ENCODE measurements at regions not wholly inside any gene's neighbourhood (a gene's known extent, or its start where the extent isn't known, plus 50 kb on each side); places are given as distances from the start of the nearest gene placed in this dataset.

DNA sequence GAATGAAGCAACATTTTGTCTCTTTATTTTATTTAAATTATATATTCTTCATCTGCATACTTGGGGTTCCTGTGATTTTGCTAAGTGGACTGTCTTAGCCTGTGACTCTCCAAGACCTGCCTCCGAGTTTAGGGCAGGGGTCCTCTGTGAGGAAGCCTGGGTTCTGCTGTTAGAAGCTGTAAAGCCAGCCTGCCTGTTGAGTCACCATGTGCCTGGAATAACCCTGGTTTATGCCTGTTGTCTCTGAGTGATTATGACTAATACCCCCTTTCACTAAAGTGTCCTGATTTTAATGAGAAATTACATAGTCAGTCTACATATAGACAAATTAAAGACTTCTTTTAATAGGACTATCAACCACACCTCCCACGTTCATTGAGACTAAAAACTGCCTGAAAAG, 369.1 kb downstream of the ZNF521 start:
- no peaks in the 10 kb centered on the region for H3K9me3 ChIP-seq (replicated peaks in 1 of 2; ENCODE audit: control insufficient read depth in 1 of 2, insufficient read depth in 1 of 2, low read length in 2 of 2)
- no peaks in the 10 kb centered on the region for H4K20me1 ChIP-seq (ENCODE audit: insufficient read depth, low read length)
- no peak overlapping the region for H2AFZ ChIP-seq (ENCODE audit: insufficient read depth, low read depth, low read length, poor library complexity, severe bottlenecking)
- Mint-ChIP-seq H3K9me3 (peaks cover 0 to 2% (median 0%) of the 10 kb centered on the region in 7 donors), H3K4me1 (peaks cover 9% of the 10 kb centered on the region), H3K36me3 (no peaks in the 10 kb centered on the region), H3K27me3 (ENCODE audit: low read depth in 3 of 3) (peaks cover 0 to 8% (median 0%) of the 10 kb centered on the region in 3 donors), H3K4me3 (no peak overlapping the region), H3K27ac (no peak overlapping the region)
- H3K27me3 ChIP-seq (ENCODE audit: control insufficient read depth in 2 of 2, insufficient read depth in 2 of 2, low read length in 2 of 2) = no peaks in the 10 kb centered on the region
- no peaks in the 10 kb centered on the region for H3K4me1 ChIP-seq (ENCODE audit: control insufficient read depth in 1 of 2, insufficient read depth in 2 of 2, low read length in 2 of 2)
- no peaks in the 10 kb centered on the region for H3K36me3 ChIP-seq (replicated peaks in 1 of 2; ENCODE audit: control insufficient read depth in 1 of 2, insufficient read depth in 2 of 2, low read length in 2 of 2)
- WGBS (ENCODE audit: insufficient coverage) = 100% methylated on average over 1 of the region's 2 CpGs
- H3K27ac ChIP-seq (ENCODE audit: low read depth in 1 of 2, low read length in 2 of 2) = no peak overlapping the region
- no peak for DNase-seq
- H3K9ac ChIP-seq (ENCODE audit: insufficient read depth, low read length, poor library complexity, severe bottlenecking) = no peak overlapping the region
- H3K4me2 ChIP-seq (replicated peaks; ENCODE audit: extremely low read depth, low read length, poor library complexity, severe bottlenecking) = no peak overlapping the region
- TF ChIP-seq, protein P1, sequence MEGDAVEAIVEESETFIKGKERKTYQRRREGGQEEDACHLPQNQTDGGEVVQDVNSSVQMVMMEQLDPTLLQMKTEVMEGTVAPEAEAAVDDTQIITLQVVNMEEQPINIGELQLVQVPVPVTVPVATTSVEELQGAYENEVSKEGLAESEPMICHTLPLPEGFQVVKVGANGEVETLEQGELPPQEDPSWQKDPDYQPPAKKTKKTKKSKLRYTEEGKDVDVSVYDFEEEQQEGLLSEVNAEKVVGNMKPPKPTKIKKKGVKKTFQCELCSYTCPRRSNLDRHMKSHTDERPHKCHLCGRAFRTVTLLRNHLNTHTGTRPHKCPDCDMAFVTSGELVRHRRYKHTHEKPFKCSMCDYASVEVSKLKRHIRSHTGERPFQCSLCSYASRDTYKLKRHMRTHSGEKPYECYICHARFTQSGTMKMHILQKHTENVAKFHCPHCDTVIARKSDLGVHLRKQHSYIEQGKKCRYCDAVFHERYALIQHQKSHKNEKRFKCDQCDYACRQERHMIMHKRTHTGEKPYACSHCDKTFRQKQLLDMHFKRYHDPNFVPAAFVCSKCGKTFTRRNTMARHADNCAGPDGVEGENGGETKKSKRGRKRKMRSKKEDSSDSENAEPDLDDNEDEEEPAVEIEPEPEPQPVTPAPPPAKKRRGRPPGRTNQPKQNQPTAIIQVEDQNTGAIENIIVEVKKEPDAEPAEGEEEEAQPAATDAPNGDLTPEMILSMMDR (IDR thresholded peaks at IDR 0.05) = no peak
- intact Hi-C loops (cut with micrococcal nuclease) = no loop called here
- no peaks in the 10 kb centered on the region for H3K79me2 ChIP-seq (ENCODE audit: insufficient read depth, low read length)
- no peak overlapping the region for H3K4me3 ChIP-seq (replicated peaks in 1 of 3; ENCODE audit: low read depth in 2 of 3, low read length in 3 of 3)

DNA sequence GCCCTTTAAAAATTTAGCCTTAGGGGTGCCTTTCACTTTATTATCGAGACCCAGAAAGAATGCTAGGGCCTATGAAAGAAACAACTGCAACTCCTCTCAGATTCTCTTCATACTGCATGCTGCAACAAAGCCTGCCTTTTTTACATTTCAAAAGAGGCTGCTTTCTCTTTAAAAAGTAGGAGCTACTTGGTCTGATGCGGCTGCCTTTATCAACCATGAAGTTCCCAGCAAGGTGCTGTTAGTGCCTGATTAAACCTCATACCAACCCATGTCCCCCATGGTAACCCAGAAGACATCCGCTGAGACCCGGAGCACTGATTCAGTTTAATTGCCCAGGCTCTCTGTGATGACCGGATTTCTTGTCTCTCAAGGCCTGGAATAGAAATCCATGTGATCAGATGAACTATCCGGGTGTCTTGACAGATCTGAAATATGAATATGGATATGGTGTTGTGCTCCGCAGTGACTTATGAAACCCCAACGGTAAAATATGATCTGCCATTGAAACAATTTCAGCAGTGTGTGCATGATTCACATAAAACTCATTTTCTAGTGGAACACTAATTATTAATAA, 368.3 kb downstream of the ZNF521 start:
- Histone ChIP-seq H3K79me2 (ENCODE audit: insufficient read depth, low read length) (no peaks in the 10 kb centered on the region), H2AFZ (ENCODE audit: insufficient read depth, low read depth, low read length, poor library complexity, severe bottlenecking) (no peak overlapping the region), H3K27me3 (ENCODE audit: control insufficient read depth in 2 of 2, insufficient read depth in 2 of 2, low read length in 2 of 2) (no peaks in the 10 kb centered on the region), H3K4me3 (replicated peaks in 1 of 3; ENCODE audit: low read depth in 2 of 3, low read length in 3 of 3) (no peak overlapping the region), H3K4me1 (ENCODE audit: control insufficient read depth in 1 of 2, insufficient read depth in 2 of 2, low read length in 2 of 2) (peaks cover 0 to 5% of the 10 kb centered on the region in 2 donors), H3K4me2 (replicated peaks; ENCODE audit: extremely low read depth, low read length, poor library complexity, severe bottlenecking) (no peak overlapping the region), H3K9ac (ENCODE audit: insufficient read depth, low read length, poor library complexity, severe bottlenecking) (no peak overlapping the region), H3K27ac (ENCODE audit: low read depth in 1 of 2, low read length in 2 of 2) (no peak overlapping the region), H3K9me3 (replicated peaks in 1 of 2; ENCODE audit: control insufficient read depth in 1 of 2, insufficient read depth in 1 of 2, low read length in 2 of 2) (no peaks in the 10 kb centered on the region), H4K20me1 (ENCODE audit: insufficient read depth, low read length) (no peaks in the 10 kb centered on the region), H3K36me3 (replicated peaks in 1 of 2; ENCODE audit: control insufficient read depth in 1 of 2, insufficient read depth in 2 of 2, low read length in 2 of 2) (no peaks in the 10 kb centered on the region)
- TF ChIP-seq, protein P1 (IDR thresholded peaks at IDR 0.05) = no peak
- intact Hi-C loops (cut with micrococcal nuclease) = no loop called here
- Mint-ChIP-seq H3K27ac (no peak overlapping the region), H3K4me1 (peaks cover 12% of the 10 kb centered on the region), H3K4me3 (no peak overlapping the region), H3K27me3 (ENCODE audit: low read depth in 3 of 3) (peaks cover 0 to 8% (median 0%) of the 10 kb centered on the region in 3 donors), H3K9me3 (peaks cover 0 to 2% (median 0%) of the 10 kb centered on the region in 7 donors), H3K36me3 (no peaks in the 10 kb centered on the region)
- no peak for DNase-seq
- WGBS (ENCODE audit: insufficient coverage) = 96% methylated on average over 6 of the region's 8 CpGs

Measured in CD14-positive monocyte (primary cell).